ENCODE measurements at regions not wholly inside any gene's neighbourhood (a gene's known extent, or its start where the extent isn't known, plus 50 kb on each side); places are given as distances from the start of the nearest gene placed in this dataset.

GRCh38 chr12:65694130-65694529 lies 130.2 kb upstream of the HMGA2 start:
- H4K20me1 ChIP-seq (ENCODE audit: insufficient read depth): no peaks in the 10 kb centered on the region
- RAD21 ChIA-PET (ENCODE audit: low non-redundant PET in 1 of 2, low total read pairs in 2 of 2, uncharacterized antibody in 2 of 2, unreplicated experiment in 2 of 2): no interaction called here
- CTCF ChIA-PET: no interaction called here
- H3K9me2 ChIP-seq (ENCODE audit: insufficient read depth): no peaks in the 10 kb centered on the region
- ATAC-seq: no peak
- TF ChIP-seq ATF3 (IDR thresholded peaks at IDR 0.05) (no peak), RAD21 (IDR thresholded peaks at IDR 0.05; ENCODE audit: low read depth) (no peak), EGR1 (IDR thresholded peaks at IDR 0.05; ENCODE audit: low read depth) (no peak), POLR2AphosphoS5 (IDR thresholded peaks at IDR 0.05; ENCODE audit: low read depth, low read length) (no peak), SIN3A (IDR thresholded peaks at IDR 0.05; ENCODE audit: low read depth) (no peak), ZBTB33 (IDR thresholded peaks at IDR 0.05; ENCODE audit: extremely low read depth, insufficient replicate concordance, low read length) (no peak), FOSL1 (IDR thresholded peaks at IDR 0.05; ENCODE audit: low read depth) (no peak), SRF (IDR thresholded peaks at IDR 0.05; ENCODE audit: low read depth) (no peak), ZFX (IDR thresholded peaks at IDR 0.05) (no peak)
- DNase-seq (ENCODE audit: low read depth, low spot score): no peak
- no peaks in the 10 kb centered on the region for H3K36me3 ChIP-seq (ENCODE audit: control insufficient read depth in 1 of 2, insufficient read depth in 2 of 2, low read length in 2 of 2)
- no peak overlapping the region for H3K4me3 ChIP-seq (replicated peaks in 1 of 2; ENCODE audit: low read depth in 1 of 2, low read length in 2 of 2)
- no peak overlapping the region; the same call in 1 of the 2 replicates for H3K9ac ChIP-seq (ENCODE audit: low read length)
- POLR2A ChIA-PET: no interaction called here
- BruUV-seq (replicated peaks): no TSS peak
- peaks cover 55% of the 10 kb centered on the region in 2 experiments for H3K4me1 ChIP-seq (ENCODE audit: control insufficient read depth in 1 of 2, insufficient read depth in 2 of 2, low read length in 2 of 2)
- H3K27me3 ChIP-seq (ENCODE audit: insufficient read depth, low read length): no peaks in the 10 kb centered on the region
- H3K27ac ChIP-seq (ENCODE audit: low read depth, low read length): peak overlapping the region; percentile 84; the same call in 1 of the 2 replicates
- H2AFZ ChIP-seq (ENCODE audit: low read depth, low read length, poor library complexity, severe bottlenecking): peak overlapping the region; percentile 13
- no peaks in the 10 kb centered on the region for H3K9me3 ChIP-seq (ENCODE audit: control insufficient read depth in 1 of 2, insufficient read depth in 1 of 2, low read depth in 1 of 2, low read length in 2 of 2)
- no peaks in the 10 kb centered on the region for H3K79me2 ChIP-seq (ENCODE audit: insufficient read depth, low read length)
- intact Hi-C loops (cut with micrococcal nuclease): loop anchor here (2.0 to 10.0 kb wide), 2 partner anchors 91 to 159 kb away; no protein-coding TSS in a partner anchor
- peak overlapping the region; percentile 65; the same call in 1 of the 2 replicates for H3K4me2 ChIP-seq (ENCODE audit: low read length)

All from HCT116 (cell line).